ENCODE measurements at regions not wholly inside any gene's neighbourhood (a gene's known extent, or its start where the extent isn't known, plus 50 kb on each side); places are given as distances from the start of the nearest gene placed in this dataset.

- TF ChIP-seq CTCF (IDR thresholded peaks at IDR 0.05): no peak
Measured at GRCh38 chr11:70524096-70524922, 126.0 kb downstream of the CTTN start.

- no peak for TF ChIP-seq CTCF (IDR thresholded peaks at IDR 0.05)
Measured at GRCh38 chr11:70525006-70525405, 126.7 kb downstream of the CTTN start.

- TF ChIP-seq CTCF (IDR thresholded peaks at IDR 0.05): no peak
Measured at GRCh38 chr11:70525466-70525865, 127.1 kb downstream of the CTTN start.

- TF ChIP-seq CTCF (IDR thresholded peaks at IDR 0.05): no peak
Measured at GRCh38 chr11:70526116-70527045, 128.1 kb downstream of the CTTN start.

GRCh38 chr11:70527046-70527395 is 128.7 kb downstream of the CTTN start:
- TF ChIP-seq CTCF (IDR thresholded peaks at IDR 0.05): no peak

- no peak for TF ChIP-seq CTCF (IDR thresholded peaks at IDR 0.05)
Measured at GRCh38 chr11:70527429-70528045, 129.2 kb downstream of the CTTN start.

- TF ChIP-seq CTCF (IDR thresholded peaks at IDR 0.05): no peak
Measured at GRCh38 chr11:70528046-70528793, 129.9 kb downstream of the CTTN start.

Data from LNCAP (cell line).